CD14-positive monocyte (primary cell): ENCODE measurements at regions not wholly inside any gene's neighbourhood (a gene's known extent, or its start where the extent isn't known, plus 50 kb on each side); places are given as distances from the start of the nearest gene placed in this dataset.

ENCODE experiments used
- DNase-seq, 3 donors: peaks; one replicate each; pipeline ENCODE4 v3.0.0-alpha.2; 2011 to 2022
- H2AFZ ChIP-seq: 2 replicates; pipeline ENCODE4 v1.6.0; 2012; ENCODE audit warnings: mild to moderate bottlenecking, low read depth, low read length, inconsistent platforms; ENCODE audit not compliant: insufficient read depth, poor library complexity, severe bottlenecking
- H3K27ac ChIP-seq, 2 donors: 1 replicate in 1 of 2; 2 replicates in 1 of 2; pipeline ENCODE4 v1.5.1; 2012 to 2013; ENCODE audit warnings: low read length in 2 of 2, control low read depth in 1 of 2, inconsistent platforms in 1 of 2, low read depth in 1 of 2, mild to moderate bottlenecking in 1 of 2
- H3K27me3 ChIP-seq, 2 donors: one replicate each; pipeline versions ENCODE4 v1.6.0 to v1.6.1; 2011 to 2013; ENCODE audit warnings: low read length in 2 of 2; ENCODE audit not compliant: control insufficient read depth in 2 of 2, insufficient read depth in 2 of 2
- H3K36me3 ChIP-seq, 2 donors: replicated peaks in 1 of 2; 1 replicate in 1 of 2; 2 replicates in 1 of 2; pipeline versions ENCODE4 v1.5.1 to v1.6.1; 2012 to 2013; ENCODE audit warnings: low read length in 2 of 2, control low read depth in 1 of 2, inconsistent platforms in 1 of 2, mild to moderate bottlenecking in 1 of 2; ENCODE audit not compliant: insufficient read depth in 2 of 2, control insufficient read depth in 1 of 2
- H3K4me1 ChIP-seq, 2 donors: 1 replicate in 1 of 2; 2 replicates in 1 of 2; pipeline versions ENCODE4 v1.5.1 to v1.6.1; 2012 to 2013; ENCODE audit warnings: low read length in 2 of 2, control low read depth in 1 of 2, inconsistent platforms in 1 of 2, mild to moderate bottlenecking in 1 of 2, moderate library complexity in 1 of 2; ENCODE audit not compliant: insufficient read depth in 2 of 2, control insufficient read depth in 1 of 2
- H3K4me2 ChIP-seq: replicated peaks from 2 replicates; pipeline ENCODE3; 2012; ENCODE audit warnings: low read length, moderate library complexity, mild to moderate bottlenecking; ENCODE audit not compliant: poor library complexity, severe bottlenecking; ENCODE audit errors: extremely low read depth
- H3K4me3 ChIP-seq, 3 experiments: fragments of 200-600 bp in 1 of 3; sonication (generic) in 1 of 3; replicated peaks in 1 of 3; 1 replicate in 2 of 3; 2 replicates in 1 of 3; pipeline ENCODE4 v1.5.1; 2011 to 2013; ENCODE audit warnings: low read length in 3 of 3, mild to moderate bottlenecking in 3 of 3, control low read depth in 2 of 3, low read depth in 2 of 3, inconsistent platforms in 1 of 3, moderate library complexity in 1 of 3
- H3K79me2 ChIP-seq: 2 replicates; pipeline ENCODE4 v1.6.0; 2012; ENCODE audit warnings: mild to moderate bottlenecking, control low read depth, inconsistent platforms, low read length, moderate library complexity; ENCODE audit not compliant: insufficient read depth
- H3K9ac ChIP-seq: 2 replicates; pipeline ENCODE4 v1.6.0; 2017; ENCODE audit warnings: low read length, mild to moderate bottlenecking; ENCODE audit not compliant: insufficient read depth, poor library complexity, severe bottlenecking
- H3K9me3 ChIP-seq, 2 donors: replicated peaks in 1 of 2; 1 replicate in 1 of 2; 2 replicates in 1 of 2; pipeline versions ENCODE4 v1.5.1 to v1.6.1; 2012 to 2013; ENCODE audit warnings: low read length in 2 of 2, control low read depth in 1 of 2; ENCODE audit not compliant: control insufficient read depth in 1 of 2, insufficient read depth in 1 of 2
- H4K20me1 ChIP-seq: 2 replicates; pipeline ENCODE4 v1.6.0; 2012; ENCODE audit warnings: mild to moderate bottlenecking, low read length, control low read depth, moderate library complexity; ENCODE audit not compliant: insufficient read depth
- H3K27ac Mint-ChIP-seq, 7 donors: one replicate each; pipeline ENCODE4 v1.8.0; 2020; ENCODE audit warnings: mild to moderate bottlenecking in 7 of 7, mixed read lengths in 7 of 7, moderate library complexity in 6 of 7, inconsistent platforms in 2 of 7
- H3K27me3 Mint-ChIP-seq, 3 donors: one replicate each; pipeline ENCODE4 v1.8.0; 2021 to 2022; ENCODE audit warnings: low read depth in 3 of 3, mild to moderate bottlenecking in 3 of 3, mixed read lengths in 3 of 3, moderate library complexity in 3 of 3, inconsistent platforms in 1 of 3
- H3K36me3 Mint-ChIP-seq, 2 donors: one replicate each; pipeline ENCODE4 v1.8.0; 2020; ENCODE audit warnings: mixed read lengths in 2 of 2, inconsistent platforms in 1 of 2, mild to moderate bottlenecking in 1 of 2
- H3K4me1 Mint-ChIP-seq: one replicate; pipeline ENCODE4 v1.8.0; 2020; ENCODE audit warnings: mild to moderate bottlenecking, mixed read lengths
- H3K4me3 Mint-ChIP-seq, 2 donors: one replicate each; pipeline ENCODE4 v1.8.0; 2020; ENCODE audit warnings: mild to moderate bottlenecking in 2 of 2, mixed read lengths in 2 of 2, moderate library complexity in 1 of 2
- H3K9me3 Mint-ChIP-seq, 7 donors: one replicate each; pipeline ENCODE4 v1.8.0; 2020 to 2022; ENCODE audit warnings: mixed read lengths in 7 of 7, mild to moderate bottlenecking in 6 of 7, moderate library complexity in 6 of 7, inconsistent platforms in 2 of 7
- CTCF ChIP-seq: fragments of 200-600 bp; IDR thresholded peaks from one replicate; pipeline ENCODE4 v1.8.0; 2022; ENCODE audit warnings: antibody characterized with exemption, mild to moderate bottlenecking
- WGBS: methylation state at CpG from one replicate; pipeline ENCODE4 v1.1.5; 2013; ENCODE audit warnings: missing lambda C conversion rate; ENCODE audit not compliant: insufficient coverage; 5-methylcytosine and 5-hydroxymethylcytosine counted together
- intact Hi-C, 2 donors: fragments of 100-400 bp; cut with micrococcal nuclease; formaldehyde crosslinking; loops; one replicate each; pipeline versions ENCODE4 v1.15.0 to v1.15.1; 2023

GRCh38 chr3:159786489-159787177 lies 202.0 kb upstream of the IL12A start:
- WGBS: 91% methylated on average over 3 of the region's 9 CpGs
- Mint-ChIP-seq H3K27ac (no peak overlapping the region), H3K36me3 (no peaks in the 10 kb centered on the region), H3K27me3 (peaks cover 0 to 5% (median 0%) of the 10 kb centered on the region in 3 donors), H3K4me3 (no peak overlapping the region), H3K9me3 (no peaks in the 10 kb centered on the region), H3K4me1 (no peaks in the 10 kb centered on the region)
- H3K27me3 ChIP-seq: no peaks in the 10 kb centered on the region
- no peaks in the 10 kb centered on the region for H3K79me2 ChIP-seq
- no peaks in the 10 kb centered on the region for H3K4me1 ChIP-seq
- no peak overlapping the region for H3K4me3 ChIP-seq
- intact Hi-C loops: no loop called here
- no peaks in the 10 kb centered on the region for H3K36me3 ChIP-seq
- no peak overlapping the region for H3K4me2 ChIP-seq
- H3K27ac ChIP-seq: no peak overlapping the region
- H3K9me3 ChIP-seq: no peaks in the 10 kb centered on the region
- no peaks in the 10 kb centered on the region for H4K20me1 ChIP-seq
- no peak overlapping the region for H3K9ac ChIP-seq
- TF ChIP-seq CTCF: no peak
- DNase-seq: no peak
- H2AFZ ChIP-seq: no peak overlapping the region

- Histone ChIP-seq H3K4me1 (no peaks in the 10 kb centered on the region), H3K27ac (no peak overlapping the region), H3K36me3 (no peaks in the 10 kb centered on the region), H3K27me3 (no peaks in the 10 kb centered on the region), H3K79me2 (no peaks in the 10 kb centered on the region), H2AFZ (no peak overlapping the region), H3K9ac (no peak overlapping the region), H3K4me2 (no peak overlapping the region), H3K9me3 (no peaks in the 10 kb centered on the region), H3K4me3 (no peak overlapping the region), H4K20me1 (no peaks in the 10 kb centered on the region)
- no peak for TF ChIP-seq CTCF
- Mint-ChIP-seq H3K27me3 (peaks cover 0 to 3% (median 0%) of the 10 kb centered on the region in 3 donors), H3K4me1 (no peaks in the 10 kb centered on the region), H3K36me3 (no peaks in the 10 kb centered on the region), H3K4me3 (no peak overlapping the region), H3K27ac (no peak overlapping the region), H3K9me3 (no peaks in the 10 kb centered on the region)
- intact Hi-C loops: no loop called here
- WGBS: no CpG with 5 or more reads among the region's 4 CpGs
- DNase-seq: no peak
Measured at GRCh38 chr3:159787178-159787574, 201.5 kb upstream of the IL12A start.
